ENCODE measurements at regions not wholly inside any gene's neighbourhood (a gene's known extent, or its start where the extent isn't known, plus 50 kb on each side); places are given as distances from the start of the nearest gene placed in this dataset.
"Not testable (repeated sequence)": the region's sequence is repeated elsewhere in the genome, so short reads cannot be mapped to it uniquely, and the experiment has no call there.

- no peak overlapping the region for H3K27ac ChIP-seq (ENCODE audit: low read depth in 2 of 2, low read length in 1 of 2)
- H3K9me3 ChIP-seq (ENCODE audit: control insufficient read depth in 2 of 2, insufficient read depth in 1 of 2, low read depth in 1 of 2, low read length in 1 of 2): no peaks in the 10 kb centered on the region
- no peaks in the 10 kb centered on the region for H3K27me3 ChIP-seq (ENCODE audit: control insufficient read depth in 1 of 2, insufficient read depth in 2 of 2, low read length in 2 of 2)
- no peaks in the 10 kb centered on the region for H3K36me3 ChIP-seq (ENCODE audit: control insufficient read depth in 2 of 2, insufficient read depth in 2 of 2, low read length in 1 of 2)
- 53 to 54% methylated on average over 12 of the region's 12 CpGs for WGBS, 2 donors
- no peak overlapping the region for H3K4me3 ChIP-seq (ENCODE audit: low read depth in 1 of 2, low read length in 2 of 2)
- H3K4me1 ChIP-seq (ENCODE audit: control insufficient read depth in 2 of 2, insufficient read depth in 2 of 2, low read length in 1 of 2): no peaks in the 10 kb centered on the region
These were observed 63.5 kb upstream of the CAPRIN1 start for GRCh38 chr11:33987975-33988580.

- H3K4me1 ChIP-seq (ENCODE audit: control insufficient read depth in 2 of 2, insufficient read depth in 2 of 2, low read length in 1 of 2): no peaks in the 10 kb centered on the region
- no peaks in the 10 kb centered on the region for H3K9me3 ChIP-seq (ENCODE audit: control insufficient read depth in 2 of 2, insufficient read depth in 1 of 2, low read depth in 1 of 2, low read length in 1 of 2)
- WGBS, 2 donors: 84 to 88% methylated on average over 3 of the region's 3 CpGs
- no peaks in the 10 kb centered on the region for H3K27me3 ChIP-seq (ENCODE audit: control insufficient read depth in 1 of 2, insufficient read depth in 2 of 2, low read length in 2 of 2)
- no peaks in the 10 kb centered on the region for H3K36me3 ChIP-seq (ENCODE audit: control insufficient read depth in 2 of 2, insufficient read depth in 2 of 2, low read length in 1 of 2)
- H3K27ac ChIP-seq (ENCODE audit: low read depth in 2 of 2, low read length in 1 of 2): no peak overlapping the region
- H3K4me3 ChIP-seq (ENCODE audit: low read depth in 1 of 2, low read length in 2 of 2): no peak overlapping the region
These were observed 64.0 kb upstream of the CAPRIN1 start for GRCh38 chr11:33987545-33987944.

DNA sequence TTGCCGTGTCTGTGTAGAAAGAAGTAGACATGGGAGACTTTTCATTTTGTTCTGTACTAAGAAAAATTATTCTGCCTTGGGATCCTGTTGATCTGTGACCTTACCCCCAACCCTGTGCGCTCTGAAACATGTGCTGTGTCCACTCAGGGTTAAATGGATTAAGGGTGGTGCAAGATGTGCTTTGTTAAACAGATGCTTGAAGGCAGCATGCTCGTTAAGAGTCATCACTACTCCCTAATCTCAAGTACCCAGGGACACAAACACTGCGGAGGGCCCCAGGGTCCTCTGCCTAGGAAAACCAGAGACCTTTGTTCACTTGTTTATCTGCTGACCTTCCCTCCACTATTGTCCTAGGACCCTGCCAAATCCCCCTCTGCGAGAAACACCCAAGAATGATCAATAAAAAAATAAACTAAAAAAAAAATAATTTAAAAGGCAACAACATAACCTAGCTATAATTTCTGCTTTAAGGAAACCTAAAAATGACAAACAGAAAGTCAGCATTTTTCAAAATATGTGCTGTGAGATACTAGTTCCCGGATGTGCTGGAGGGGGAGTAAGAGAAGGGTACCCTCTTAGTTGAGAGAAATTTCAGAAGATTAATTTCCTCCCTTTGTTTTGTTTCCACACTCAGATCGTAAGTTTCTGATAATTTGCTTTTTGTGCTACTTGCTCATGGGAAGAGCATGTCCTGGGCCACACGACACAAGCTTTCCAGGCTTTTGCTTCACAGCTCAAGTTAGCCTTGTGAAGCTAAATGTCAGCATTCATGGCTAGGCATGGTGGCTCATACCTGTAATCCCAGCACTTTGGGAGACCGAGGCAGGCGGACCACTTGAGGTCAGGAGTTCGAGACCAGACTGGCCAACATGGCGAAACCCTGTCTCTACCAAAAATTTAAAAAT lies 64.7 kb upstream of the CAPRIN1 start:
- 77 to 83% methylated on average over 10 to 12 of the region's 12 CpGs for WGBS, 2 donors
- not testable (repeated sequence) for H3K27ac ChIP-seq (ENCODE audit: low read depth in 2 of 2, low read length in 1 of 2); H3K36me3 ChIP-seq (ENCODE audit: control insufficient read depth in 2 of 2, insufficient read depth in 2 of 2, low read length in 1 of 2); H3K9me3 ChIP-seq (ENCODE audit: control insufficient read depth in 2 of 2, insufficient read depth in 1 of 2, low read depth in 1 of 2, low read length in 1 of 2); H3K4me3 ChIP-seq (ENCODE audit: low read depth in 1 of 2, low read length in 2 of 2); H3K27me3 ChIP-seq (ENCODE audit: control insufficient read depth in 1 of 2, insufficient read depth in 2 of 2, low read length in 2 of 2); H3K4me1 ChIP-seq (ENCODE audit: control insufficient read depth in 2 of 2, insufficient read depth in 2 of 2, low read length in 1 of 2)

DNA sequence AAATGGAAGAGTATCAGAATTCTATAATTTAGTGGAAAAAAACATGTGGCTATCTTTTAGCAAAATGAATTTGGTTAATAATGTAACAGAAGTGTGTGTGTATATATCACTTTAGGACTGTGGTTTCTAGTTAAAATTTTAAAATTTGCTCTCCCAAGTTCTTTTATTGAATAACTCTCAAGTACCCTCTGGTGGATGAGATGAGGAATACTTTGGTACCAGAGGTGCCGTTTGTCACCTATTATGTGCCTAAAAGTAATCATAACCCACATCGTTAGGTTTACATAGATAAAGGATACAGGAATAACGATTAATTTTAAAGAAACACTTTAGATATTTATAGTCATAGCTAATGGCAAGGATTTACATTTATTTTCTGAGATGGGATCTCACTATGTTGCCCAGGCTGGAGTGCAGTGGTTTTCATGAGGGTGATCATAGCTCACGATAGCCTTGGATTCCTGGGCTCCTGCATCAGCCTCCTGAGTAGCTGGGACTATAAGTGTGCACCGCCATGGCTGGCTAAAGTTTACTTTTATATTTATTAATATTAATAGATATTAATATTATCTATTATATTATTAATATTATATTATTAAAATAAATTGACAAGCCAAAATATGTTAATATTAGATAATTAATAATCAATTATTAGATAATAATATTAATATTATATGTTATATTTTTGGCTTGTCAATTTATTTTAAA lies 66.7 kb upstream of the CAPRIN1 start:
- Histone ChIP-seq H3K27ac (ENCODE audit: low read depth in 2 of 2, low read length in 1 of 2) (no peak overlapping the region), H3K36me3 (ENCODE audit: control insufficient read depth in 2 of 2, insufficient read depth in 2 of 2, low read length in 1 of 2) (no peaks in the 10 kb centered on the region), H3K4me1 (ENCODE audit: control insufficient read depth in 2 of 2, insufficient read depth in 2 of 2, low read length in 1 of 2) (no peaks in the 10 kb centered on the region), H3K27me3 (ENCODE audit: control insufficient read depth in 1 of 2, insufficient read depth in 2 of 2, low read length in 2 of 2) (no peaks in the 10 kb centered on the region), H3K9me3 (ENCODE audit: control insufficient read depth in 2 of 2, insufficient read depth in 1 of 2, low read depth in 1 of 2, low read length in 1 of 2) (no peaks in the 10 kb centered on the region), H3K4me3 (ENCODE audit: low read depth in 1 of 2, low read length in 2 of 2) (no peak overlapping the region)
- 82 to 84% methylated on average over 5 of the region's 5 CpGs for WGBS, 2 donors

GRCh38 chr11:33982661-33983060 lies 68.9 kb upstream of the CAPRIN1 start:
- Histone ChIP-seq H3K36me3 (ENCODE audit: control insufficient read depth in 2 of 2, insufficient read depth in 2 of 2, low read length in 1 of 2) (no peaks in the 10 kb centered on the region), H3K27ac (ENCODE audit: low read depth in 2 of 2, low read length in 1 of 2) (no peak overlapping the region), H3K9me3 (ENCODE audit: control insufficient read depth in 2 of 2, insufficient read depth in 1 of 2, low read depth in 1 of 2, low read length in 1 of 2) (no peaks in the 10 kb centered on the region), H3K4me3 (ENCODE audit: low read depth in 1 of 2, low read length in 2 of 2) (no peak overlapping the region), H3K4me1 (ENCODE audit: control insufficient read depth in 2 of 2, insufficient read depth in 2 of 2, low read length in 1 of 2) (no peaks in the 10 kb centered on the region), H3K27me3 (ENCODE audit: control insufficient read depth in 1 of 2, insufficient read depth in 2 of 2, low read length in 2 of 2) (no peaks in the 10 kb centered on the region)

- no peaks in the 10 kb centered on the region for H3K36me3 ChIP-seq (ENCODE audit: control insufficient read depth in 2 of 2, insufficient read depth in 2 of 2, low read length in 1 of 2)
- no peak overlapping the region for H3K27ac ChIP-seq (ENCODE audit: low read depth in 2 of 2, low read length in 1 of 2)
- 49 to 51% methylated on average over 3 of the region's 3 CpGs for WGBS, 2 donors
- H3K4me3 ChIP-seq (ENCODE audit: low read depth in 1 of 2, low read length in 2 of 2): no peak overlapping the region
- H3K9me3 ChIP-seq (ENCODE audit: control insufficient read depth in 2 of 2, insufficient read depth in 1 of 2, low read depth in 1 of 2, low read length in 1 of 2): no peaks in the 10 kb centered on the region
- no peaks in the 10 kb centered on the region for H3K27me3 ChIP-seq (ENCODE audit: control insufficient read depth in 1 of 2, insufficient read depth in 2 of 2, low read length in 2 of 2)
- H3K4me1 ChIP-seq (ENCODE audit: control insufficient read depth in 2 of 2, insufficient read depth in 2 of 2, low read length in 1 of 2): no peaks in the 10 kb centered on the region
These were observed 70.6 kb upstream of the CAPRIN1 start for GRCh38 chr11:33980897-33981296.

GRCh38 chr11:33978376-33978775 lies 73.2 kb upstream of the CAPRIN1 start:
- no peaks in the 10 kb centered on the region for H3K27me3 ChIP-seq (ENCODE audit: control insufficient read depth in 1 of 2, insufficient read depth in 2 of 2, low read length in 2 of 2)
- no peak overlapping the region for H3K27ac ChIP-seq (ENCODE audit: low read depth in 2 of 2, low read length in 1 of 2)
- H3K36me3 ChIP-seq (ENCODE audit: control insufficient read depth in 2 of 2, insufficient read depth in 2 of 2, low read length in 1 of 2): no peaks in the 10 kb centered on the region
- 94% methylated on average over 6 of the region's 6 CpGs for WGBS, 2 donors
- no peaks in the 10 kb centered on the region for H3K9me3 ChIP-seq (ENCODE audit: control insufficient read depth in 2 of 2, insufficient read depth in 1 of 2, low read depth in 1 of 2, low read length in 1 of 2)
- no peak overlapping the region for H3K4me3 ChIP-seq (ENCODE audit: low read depth in 1 of 2, low read length in 2 of 2)
- H3K4me1 ChIP-seq (ENCODE audit: control insufficient read depth in 2 of 2, insufficient read depth in 2 of 2, low read length in 1 of 2): no peaks in the 10 kb centered on the region

DNA sequence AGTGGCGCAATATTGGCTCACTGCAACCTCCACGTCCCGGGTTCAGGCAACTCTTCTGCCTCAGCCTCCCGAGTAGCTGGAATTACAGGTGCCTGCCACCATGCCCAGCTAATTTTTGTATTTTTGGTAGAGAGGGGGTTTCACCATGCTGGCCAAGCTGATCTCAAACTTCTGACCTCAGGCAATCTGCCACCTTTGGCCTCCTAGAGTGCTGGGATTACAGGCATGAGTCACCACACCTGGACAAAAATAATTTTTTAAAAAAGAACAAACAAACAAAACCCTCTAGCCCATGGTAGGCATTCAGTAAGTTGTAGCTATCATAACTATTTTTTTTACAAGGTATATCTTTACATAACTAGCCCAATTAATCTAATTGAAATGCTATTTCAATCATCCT lies 73.9 kb upstream of the CAPRIN1 start:
- WGBS, 2 donors: 94% methylated on average over 4 of the region's 4 CpGs
- Histone ChIP-seq H3K27me3 (ENCODE audit: control insufficient read depth in 1 of 2, insufficient read depth in 2 of 2, low read length in 2 of 2) (no peaks in the 10 kb centered on the region), H3K4me1 (ENCODE audit: control insufficient read depth in 2 of 2, insufficient read depth in 2 of 2, low read length in 1 of 2) (no peaks in the 10 kb centered on the region), H3K9me3 (ENCODE audit: control insufficient read depth in 2 of 2, insufficient read depth in 1 of 2, low read depth in 1 of 2, low read length in 1 of 2) (no peaks in the 10 kb centered on the region), H3K4me3 (ENCODE audit: low read depth in 1 of 2, low read length in 2 of 2) (no peak overlapping the region), H3K27ac (ENCODE audit: low read depth in 2 of 2, low read length in 1 of 2) (no peak overlapping the region), H3K36me3 (ENCODE audit: control insufficient read depth in 2 of 2, insufficient read depth in 2 of 2, low read length in 1 of 2) (no peaks in the 10 kb centered on the region)

DNA sequence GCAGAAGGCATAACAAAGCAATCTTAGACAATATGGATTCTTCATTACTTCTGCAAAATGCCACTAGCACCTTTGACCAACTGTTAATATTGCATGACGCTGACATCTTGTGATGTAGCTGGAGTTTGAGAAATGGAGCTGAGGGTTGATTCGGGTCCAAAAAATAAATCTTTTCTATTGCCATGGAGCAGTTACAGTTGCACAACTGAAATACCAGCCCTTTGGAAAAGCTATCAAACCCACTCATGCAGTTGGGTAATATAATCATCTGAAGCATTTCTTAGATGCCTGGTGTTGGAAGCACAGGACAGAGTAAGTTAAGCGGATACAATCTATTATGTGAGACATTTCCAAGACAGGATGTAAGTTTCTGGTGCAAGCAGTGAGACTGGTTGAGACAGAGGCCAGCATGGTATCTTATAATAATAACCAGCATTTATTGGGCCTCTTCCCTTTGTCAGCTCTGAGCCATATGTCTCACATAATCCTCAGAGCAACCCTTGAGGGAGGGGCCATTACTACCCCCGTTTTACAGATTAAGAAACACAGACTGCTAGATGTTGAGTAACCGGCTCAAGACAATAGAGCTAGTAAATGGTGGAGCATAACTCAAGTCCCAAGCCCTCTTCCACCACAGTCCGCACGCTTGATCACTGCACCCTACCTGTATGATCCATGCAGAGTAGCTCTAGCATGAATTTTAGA lies 74.9 kb upstream of the CAPRIN1 start:
- Histone ChIP-seq H3K4me3 (ENCODE audit: low read depth in 1 of 2, low read length in 2 of 2) (no peak overlapping the region), H3K4me1 (ENCODE audit: control insufficient read depth in 2 of 2, insufficient read depth in 2 of 2, low read length in 1 of 2) (no peaks in the 10 kb centered on the region), H3K27ac (ENCODE audit: low read depth in 2 of 2, low read length in 1 of 2) (no peak overlapping the region), H3K9me3 (ENCODE audit: control insufficient read depth in 2 of 2, insufficient read depth in 1 of 2, low read depth in 1 of 2, low read length in 1 of 2) (no peaks in the 10 kb centered on the region), H3K36me3 (ENCODE audit: control insufficient read depth in 2 of 2, insufficient read depth in 2 of 2, low read length in 1 of 2) (no peaks in the 10 kb centered on the region), H3K27me3 (ENCODE audit: control insufficient read depth in 1 of 2, insufficient read depth in 2 of 2, low read length in 2 of 2) (no peaks in the 10 kb centered on the region)
- 84 to 85% methylated on average over 7 of the region's 7 CpGs for WGBS, 2 donors
